ENCODE measurements at regions not wholly inside any gene's neighbourhood (a gene's known extent, or its start where the extent isn't known, plus 50 kb on each side); places are given as distances from the start of the nearest gene placed in this dataset.
"Not testable (repeated sequence)": the region's sequence is repeated elsewhere in the genome, so short reads cannot be mapped to it uniquely, and the experiment has no call there.

- not testable (repeated sequence) for H3K27ac ChIP-seq (ENCODE audit: low read length); H3K36me3 ChIP-seq (ENCODE audit: control insufficient read depth in 2 of 2, insufficient read depth in 2 of 2, low read length in 2 of 2); H3K4me3 ChIP-seq (ENCODE audit: low read length in 2 of 2); H3K27me3 ChIP-seq (ENCODE audit: control insufficient read depth in 1 of 2, insufficient read depth in 2 of 2, low read length in 2 of 2); H3K9me3 ChIP-seq (ENCODE audit: control insufficient read depth in 2 of 2, low read length in 2 of 2); H3K9ac ChIP-seq (ENCODE audit: low read length in 2 of 2); H3K4me1 ChIP-seq (ENCODE audit: control insufficient read depth, insufficient read depth, low read length)
These were observed 188.7 kb upstream of the NDUFV2 start for GRCh38 chr18:8913606-8914403.

- not testable (repeated sequence) for H3K36me3 ChIP-seq (ENCODE audit: control insufficient read depth in 2 of 2, insufficient read depth in 2 of 2, low read length in 2 of 2); H3K4me3 ChIP-seq (ENCODE audit: low read length in 2 of 2); H3K9ac ChIP-seq (ENCODE audit: low read length in 2 of 2); H3K27me3 ChIP-seq (ENCODE audit: control insufficient read depth in 1 of 2, insufficient read depth in 2 of 2, low read length in 2 of 2); H3K9me3 ChIP-seq (ENCODE audit: control insufficient read depth in 2 of 2, low read length in 2 of 2); H3K27ac ChIP-seq (ENCODE audit: low read length); H3K4me1 ChIP-seq (ENCODE audit: control insufficient read depth, insufficient read depth, low read length)
These were observed 187.9 kb upstream of the NDUFV2 start for GRCh38 chr18:8914404-8915264.

- not testable (repeated sequence) for H3K36me3 ChIP-seq (ENCODE audit: control insufficient read depth in 2 of 2, insufficient read depth in 2 of 2, low read length in 2 of 2); H3K27ac ChIP-seq (ENCODE audit: low read length); H3K4me1 ChIP-seq (ENCODE audit: control insufficient read depth, insufficient read depth, low read length); H3K9me3 ChIP-seq (ENCODE audit: control insufficient read depth in 2 of 2, low read length in 2 of 2); H3K9ac ChIP-seq (ENCODE audit: low read length in 2 of 2); H3K4me3 ChIP-seq (ENCODE audit: low read length in 2 of 2); H3K27me3 ChIP-seq (ENCODE audit: control insufficient read depth in 1 of 2, insufficient read depth in 2 of 2, low read length in 2 of 2)
These were observed 181.4 kb upstream of the NDUFV2 start for GRCh38 chr18:8920856-8921787.

GRCh38 chr18:8926464-8926863, 176.0 kb upstream of the NDUFV2 start:
- Histone ChIP-seq H3K27ac (ENCODE audit: low read length) (no peak overlapping the region), H3K36me3 (ENCODE audit: control insufficient read depth in 2 of 2, insufficient read depth in 2 of 2, low read length in 2 of 2) (no peaks in the 10 kb centered on the region), H3K9ac (ENCODE audit: low read length in 2 of 2) (no peak overlapping the region), H3K9me3 (ENCODE audit: control insufficient read depth in 2 of 2, low read length in 2 of 2) (peaks cover 5 to 9% of the 10 kb centered on the region in 2 donors), H3K4me1 (ENCODE audit: control insufficient read depth, insufficient read depth, low read length) (no peaks in the 10 kb centered on the region), H3K27me3 (ENCODE audit: control insufficient read depth in 1 of 2, insufficient read depth in 2 of 2, low read length in 2 of 2) (no peaks in the 10 kb centered on the region), H3K4me3 (ENCODE audit: low read length in 2 of 2) (no peak overlapping the region)

- Histone ChIP-seq H3K9me3 (ENCODE audit: control insufficient read depth in 2 of 2, low read length in 2 of 2) (peaks cover 5 to 9% of the 10 kb centered on the region in 2 donors), H3K4me1 (ENCODE audit: control insufficient read depth, insufficient read depth, low read length) (no peaks in the 10 kb centered on the region), H3K27me3 (ENCODE audit: control insufficient read depth in 1 of 2, insufficient read depth in 2 of 2, low read length in 2 of 2) (no peaks in the 10 kb centered on the region), H3K27ac (ENCODE audit: low read length) (no peak overlapping the region), H3K36me3 (ENCODE audit: control insufficient read depth in 2 of 2, insufficient read depth in 2 of 2, low read length in 2 of 2) (no peaks in the 10 kb centered on the region), H3K4me3 (ENCODE audit: low read length in 2 of 2) (no peak overlapping the region), H3K9ac (ENCODE audit: low read length in 2 of 2) (no peak overlapping the region)
These were observed 174.5 kb upstream of the NDUFV2 start for GRCh38 chr18:8928044-8928443.

- no peaks in the 10 kb centered on the region for H3K4me1 ChIP-seq (ENCODE audit: control insufficient read depth, insufficient read depth, low read length)
- no peak overlapping the region for H3K9ac ChIP-seq (ENCODE audit: low read length in 2 of 2)
- H3K27me3 ChIP-seq (ENCODE audit: control insufficient read depth in 1 of 2, insufficient read depth in 2 of 2, low read length in 2 of 2), result no peaks in the 10 kb centered on the region
- no peak overlapping the region for H3K27ac ChIP-seq (ENCODE audit: low read length)
- no peak overlapping the region for H3K4me3 ChIP-seq (ENCODE audit: low read length in 2 of 2)
- H3K9me3 ChIP-seq (ENCODE audit: control insufficient read depth in 2 of 2, low read length in 2 of 2), result peaks cover 5 to 9% of the 10 kb centered on the region in 2 donors
- no peaks in the 10 kb centered on the region for H3K36me3 ChIP-seq (ENCODE audit: control insufficient read depth in 2 of 2, insufficient read depth in 2 of 2, low read length in 2 of 2)
These were observed 173.4 kb upstream of the NDUFV2 start for GRCh38 chr18:8928847-8929780.

- no peak overlapping the region for H3K4me3 ChIP-seq (ENCODE audit: low read length in 2 of 2)
- H3K27me3 ChIP-seq (ENCODE audit: control insufficient read depth in 1 of 2, insufficient read depth in 2 of 2, low read length in 2 of 2), result no peaks in the 10 kb centered on the region
These were observed 171.4 kb upstream of the NDUFV2 start for GRCh38 chr18:8930990-8931616.

GRCh38 chr18:8932866-8933265, 169.6 kb upstream of the NDUFV2 start:
- H3K4me1 ChIP-seq (ENCODE audit: control insufficient read depth, insufficient read depth, low read length), result no peaks in the 10 kb centered on the region
- peaks cover 5% of the 10 kb centered on the region in 2 donors for H3K9me3 ChIP-seq (ENCODE audit: control insufficient read depth in 2 of 2, low read length in 2 of 2)
- no peak overlapping the region for H3K4me3 ChIP-seq (ENCODE audit: low read length in 2 of 2)
- H3K9ac ChIP-seq (ENCODE audit: low read length in 2 of 2), result no peak overlapping the region
- no peaks in the 10 kb centered on the region for H3K27me3 ChIP-seq (ENCODE audit: control insufficient read depth in 1 of 2, insufficient read depth in 2 of 2, low read length in 2 of 2)
- H3K36me3 ChIP-seq (ENCODE audit: control insufficient read depth in 2 of 2, insufficient read depth in 2 of 2, low read length in 2 of 2), result no peaks in the 10 kb centered on the region
- no peak overlapping the region for H3K27ac ChIP-seq (ENCODE audit: low read length)

More at GRCh38 chr18:8930990-8931616, 171.4 kb upstream of the NDUFV2 start:
- no peak overlapping the region for H3K27ac ChIP-seq (ENCODE audit: low read length)
- H3K4me1 ChIP-seq (ENCODE audit: control insufficient read depth, insufficient read depth, low read length), result no peaks in the 10 kb centered on the region
- no peaks in the 10 kb centered on the region for H3K36me3 ChIP-seq (ENCODE audit: control insufficient read depth in 2 of 2, insufficient read depth in 2 of 2, low read length in 2 of 2)
- H3K9me3 ChIP-seq (ENCODE audit: control insufficient read depth in 2 of 2, low read length in 2 of 2), result peaks cover 5 to 6% of the 10 kb centered on the region in 2 donors
- no peak overlapping the region for H3K9ac ChIP-seq (ENCODE audit: low read length in 2 of 2)

GRCh38 chr18:8933714-8934284, 168.7 kb upstream of the NDUFV2 start:
- Histone ChIP-seq H3K4me3 (ENCODE audit: low read length in 2 of 2) (no peak overlapping the region), H3K4me1 (ENCODE audit: control insufficient read depth, insufficient read depth, low read length) (no peaks in the 10 kb centered on the region), H3K27me3 (ENCODE audit: control insufficient read depth in 1 of 2, insufficient read depth in 2 of 2, low read length in 2 of 2) (no peaks in the 10 kb centered on the region), H3K36me3 (ENCODE audit: control insufficient read depth in 2 of 2, insufficient read depth in 2 of 2, low read length in 2 of 2) (no peaks in the 10 kb centered on the region), H3K9me3 (ENCODE audit: control insufficient read depth in 2 of 2, low read length in 2 of 2) (peaks cover 5% of the 10 kb centered on the region in 2 donors), H3K9ac (ENCODE audit: low read length in 2 of 2) (no peak overlapping the region), H3K27ac (ENCODE audit: low read length) (no peak overlapping the region)
